Thyroid gland (tissue), 4 donors: ENCODE measurements at regions not wholly inside any gene's neighbourhood (a gene's known extent, or its start where the extent isn't known, plus 50 kb on each side); places are given as distances from the start of the nearest gene placed in this dataset.

Experiments
- POLR2A ChIP-seq, 2 donors: fragments of 450-650 bp; IDR thresholded peaks; one replicate each; pipeline ENCODE4 v1.6.1; 2017; ENCODE audit warnings: antibody characterized with exemption in 2 of 2, mild to moderate bottlenecking in 2 of 2, moderate library complexity in 1 of 2
- TF ChIP-seq, protein P1 (sequence below), 6 experiments: fragments of 200-600 bp in 3 of 6; fragments of 450-650 bp in 3 of 6; sonication (generic) in 3 of 6; IDR thresholded peaks; one replicate each; pipeline ENCODE4 v1.5.1; 2016 to 2019; ENCODE audit warnings: antibody characterized with exemption in 6 of 6, mild to moderate bottlenecking in 2 of 6, inconsistent platforms in 1 of 6, moderate library complexity in 1 of 6

DNA sequence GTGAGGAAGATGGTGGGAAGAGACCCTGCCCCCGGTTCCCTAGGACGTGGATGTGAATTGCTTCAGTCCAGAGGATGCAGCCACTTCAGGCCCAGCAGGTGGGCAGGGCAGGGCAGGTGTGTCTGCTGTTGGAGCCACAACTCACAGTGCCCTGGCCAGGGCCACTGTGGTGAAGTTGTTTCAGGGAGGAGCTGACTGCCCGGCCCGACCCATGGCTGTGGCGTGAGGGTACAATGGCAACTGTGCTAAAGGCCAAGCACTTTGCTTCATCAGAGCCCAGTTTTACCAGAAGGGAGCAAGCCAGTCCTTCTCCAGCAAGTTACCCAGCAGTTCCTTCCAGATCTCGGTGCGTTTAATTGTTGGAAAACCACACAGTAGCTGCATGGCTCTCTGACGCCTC lies 1174.4 kb downstream of the BRD1 start:
- TF ChIP-seq, protein P1, sequence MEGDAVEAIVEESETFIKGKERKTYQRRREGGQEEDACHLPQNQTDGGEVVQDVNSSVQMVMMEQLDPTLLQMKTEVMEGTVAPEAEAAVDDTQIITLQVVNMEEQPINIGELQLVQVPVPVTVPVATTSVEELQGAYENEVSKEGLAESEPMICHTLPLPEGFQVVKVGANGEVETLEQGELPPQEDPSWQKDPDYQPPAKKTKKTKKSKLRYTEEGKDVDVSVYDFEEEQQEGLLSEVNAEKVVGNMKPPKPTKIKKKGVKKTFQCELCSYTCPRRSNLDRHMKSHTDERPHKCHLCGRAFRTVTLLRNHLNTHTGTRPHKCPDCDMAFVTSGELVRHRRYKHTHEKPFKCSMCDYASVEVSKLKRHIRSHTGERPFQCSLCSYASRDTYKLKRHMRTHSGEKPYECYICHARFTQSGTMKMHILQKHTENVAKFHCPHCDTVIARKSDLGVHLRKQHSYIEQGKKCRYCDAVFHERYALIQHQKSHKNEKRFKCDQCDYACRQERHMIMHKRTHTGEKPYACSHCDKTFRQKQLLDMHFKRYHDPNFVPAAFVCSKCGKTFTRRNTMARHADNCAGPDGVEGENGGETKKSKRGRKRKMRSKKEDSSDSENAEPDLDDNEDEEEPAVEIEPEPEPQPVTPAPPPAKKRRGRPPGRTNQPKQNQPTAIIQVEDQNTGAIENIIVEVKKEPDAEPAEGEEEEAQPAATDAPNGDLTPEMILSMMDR (IDR thresholded peaks at IDR 0.05), result no peak
- TF ChIP-seq POLR2A (IDR thresholded peaks at IDR 0.05), result no peak
